ENCODE measurements at regions not wholly inside any gene's neighbourhood (a gene's known extent, or its start where the extent isn't known, plus 50 kb on each side); places are given as distances from the start of the nearest gene placed in this dataset.

DNA sequence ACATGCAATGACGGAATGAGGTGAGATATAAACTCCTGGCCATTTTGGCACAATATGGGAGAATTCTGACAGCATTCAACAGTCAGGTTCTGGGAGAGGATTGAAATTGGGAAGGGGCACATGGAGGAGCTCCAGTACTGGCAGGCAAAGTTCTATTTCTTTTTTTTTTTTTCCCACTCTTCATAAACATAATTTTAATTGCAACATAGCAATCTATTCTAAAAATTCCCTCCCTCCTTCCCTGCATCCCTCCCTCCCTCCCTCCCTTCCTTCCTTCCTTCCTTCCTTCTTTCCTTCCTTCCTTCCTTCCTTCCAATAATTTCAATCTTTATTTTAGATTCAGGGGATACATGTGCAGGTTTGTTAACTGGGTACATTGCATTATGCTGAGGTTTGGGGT, 93.2 kb downstream of the PTCSC3 start:
- no TSS peak for BruUV-seq (replicated peaks)
- POLR2A ChIA-PET: no interaction called here

DNA sequence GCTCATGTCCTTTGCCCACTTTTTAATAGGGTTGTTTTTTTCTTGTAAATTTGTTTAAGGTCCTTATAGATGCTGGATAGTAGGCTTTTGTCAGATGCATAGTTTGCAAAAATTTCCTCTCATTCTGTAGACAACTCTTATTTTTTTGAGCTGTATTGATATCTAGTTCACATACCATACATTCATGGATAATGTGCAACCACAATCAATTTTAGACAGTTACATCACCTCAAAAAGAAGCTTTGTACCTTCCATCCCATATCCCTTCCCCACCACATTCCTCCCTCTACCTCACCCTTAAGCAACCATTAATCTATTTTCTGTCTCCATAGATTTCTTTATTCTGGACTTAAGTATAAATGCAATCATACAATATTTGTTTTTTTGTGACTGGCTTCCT, 98.4 kb downstream of the PTCSC3 start:
- intact Hi-C loops (cut with micrococcal nuclease): no loop called here
- no peaks in the 10 kb centered on the region for H3K9me1 ChIP-seq (ENCODE audit: control insufficient read depth, insufficient read depth, low read length)
- ATAC-seq: no peak
- DNase-seq (ENCODE audit: extremely low read depth in 1 of 4, low spot score in 3 of 4): no peak
- no peak for FAIRE-seq
- no peak overlapping the region for H3K4me3 ChIP-seq
- no TSS peak for BruUV-seq (replicated peaks)
- H3K36me3 ChIP-seq (ENCODE audit: control insufficient read depth, insufficient read depth, low read length): no peaks in the 10 kb centered on the region
- no peak overlapping the region for H3K27ac ChIP-seq (ENCODE audit: extremely low read depth, low read depth, low read length)
- ChIA-PET CTCF (ENCODE audit: low intra/inter-chr PET ratio) (no interaction called here), POLR2A (no interaction called here)
- no peaks in the 10 kb centered on the region for H3K9me3 ChIP-seq (replicated peaks; ENCODE audit: control insufficient read depth, insufficient read depth, low read depth, low read length)
- TF ChIP-seq NFIX (CRISPR knock-in tag; IDR thresholded peaks at IDR 0.05; ENCODE audit: low read depth) (no peak), NR2C1 (IDR thresholded peaks at IDR 0.05) (no peak), NR2C1 (tag; IDR thresholded peaks at IDR 0.05) (no peak), POLR2AphosphoS5 (IDR thresholded peaks at IDR 0.05; ENCODE audit: control insufficient read depth, insufficient read depth, low read depth, low read length) (no peak), ZNF324 (CRISPR knock-in tag; IDR thresholded peaks at IDR 0.05) (no peak), SAP30 (IDR thresholded peaks at IDR 0.05; ENCODE audit: borderline replicate concordance, insufficient read depth, low read depth, low read length, poor library complexity, severe bottlenecking) (no peak)
- no peaks in the 10 kb centered on the region for H3K4me1 ChIP-seq (replicated peaks in 1 of 2; ENCODE audit: control insufficient read depth in 2 of 2, insufficient read depth in 2 of 2, low read length in 2 of 2)
- no peak overlapping the region for H3K4me2 ChIP-seq (ENCODE audit: insufficient read depth, low read length)
- no peaks in the 10 kb centered on the region for H3K79me2 ChIP-seq (ENCODE audit: control insufficient read depth, insufficient read depth, low read length)
- H3K27me3 ChIP-seq (ENCODE audit: control insufficient read depth in 2 of 2, insufficient read depth in 2 of 2, low read length in 2 of 2): no peaks in the 10 kb centered on the region
- no peak overlapping the region for H2AFZ ChIP-seq (ENCODE audit: low read depth, low read length)
- in situ Hi-C loops (cut with MboI): no loop called here
- no peaks in the 10 kb centered on the region for H4K20me1 ChIP-seq (replicated peaks; ENCODE audit: control insufficient read depth, insufficient read depth, low read length)
- H3K9ac ChIP-seq (ENCODE audit: insufficient read depth in 1 of 2, low read depth in 2 of 2, low read length in 2 of 2): no peak overlapping the region

More for the DNA sequence above, 93.2 kb downstream of the PTCSC3 start:
- Histone ChIP-seq H3K27me3 (ENCODE audit: control insufficient read depth in 2 of 2, insufficient read depth in 2 of 2, low read length in 2 of 2) (no peaks in the 10 kb centered on the region), H3K36me3 (ENCODE audit: control insufficient read depth, insufficient read depth, low read length) (no peaks in the 10 kb centered on the region), H3K9me1 (ENCODE audit: control insufficient read depth, insufficient read depth, low read length) (no peaks in the 10 kb centered on the region), H3K4me1 (replicated peaks in 1 of 2; ENCODE audit: control insufficient read depth in 2 of 2, insufficient read depth in 2 of 2, low read length in 2 of 2) (no peaks in the 10 kb centered on the region), H2AFZ (ENCODE audit: low read depth, low read length) (no peak overlapping the region), H4K20me1 (replicated peaks; ENCODE audit: control insufficient read depth, insufficient read depth, low read length) (no peaks in the 10 kb centered on the region), H3K4me2 (ENCODE audit: insufficient read depth, low read length) (no peak overlapping the region), H3K4me3 (no peak overlapping the region), H3K9me3 (replicated peaks; ENCODE audit: control insufficient read depth, insufficient read depth, low read depth, low read length) (no peaks in the 10 kb centered on the region), H3K79me2 (ENCODE audit: control insufficient read depth, insufficient read depth, low read length) (no peaks in the 10 kb centered on the region), H3K27ac (ENCODE audit: extremely low read depth, low read depth, low read length) (no peak overlapping the region), H3K9ac (ENCODE audit: insufficient read depth in 1 of 2, low read depth in 2 of 2, low read length in 2 of 2) (no peak overlapping the region)
- ATAC-seq: no peak
- 0% methylated on average over 1 of the region's 1 CpG for WGBS (ENCODE audit: insufficient coverage, low coverage, missing lambda C conversion rate)
- no peak for FAIRE-seq
- CTCF ChIA-PET (ENCODE audit: low intra/inter-chr PET ratio): no interaction called here
- no peak for DNase-seq (ENCODE audit: extremely low read depth in 1 of 4, low spot score in 3 of 4)
- intact Hi-C loops (cut with micrococcal nuclease) (no loop called here), in situ Hi-C loops (cut with MboI) (no loop called here)
- TF ChIP-seq BRD4 (IDR thresholded peaks at IDR 0.05) (no peak), ZNF436 (CRISPR knock-in tag; IDR thresholded peaks at IDR 0.05) (no peak), ZNF584 (CRISPR knock-in tag; IDR thresholded peaks at IDR 0.05; ENCODE audit: low read depth) (no peak), ZFX (CRISPR knock-in tag; IDR thresholded peaks at IDR 0.05) (no peak), CHD1 (IDR thresholded peaks at IDR 0.05; ENCODE audit: low read length) (no peak), JUN (IDR thresholded peaks at IDR 0.05; ENCODE audit: borderline replicate concordance, low read depth, low read length) (no peak), JUN (CRISPR knock-in tag; IDR thresholded peaks at IDR 0.05; ENCODE audit: borderline replicate concordance) (no peak), CBFA2T2 (conservative IDR thresholded peaks at IDR 0.05) (no peak), BCOR (IDR thresholded peaks at IDR 0.05) (no peak)

Data from K562 (cell line).